DND-41 (cell line): ENCODE measurements at regions not wholly inside any gene's neighbourhood (a gene's known extent, or its start where the extent isn't known, plus 50 kb on each side); places are given as distances from the start of the nearest gene placed in this dataset.

ENCODE experiments used
- ATAC-seq: fragments of 200-7000 bp; cut with Tn5 transposase; 3 replicates; pipeline ENCODE4 v1.9.1; 2021; ENCODE audit warnings: low read depth; ENCODE audit not compliant: insufficient read depth
- DNase-seq: peaks from one replicate; pipeline ENCODE4 v3.0.0-alpha.2; 2020
- H2AFZ ChIP-seq: 2 replicates; pipeline ENCODE4 v1.6.0; 2012; ENCODE audit warnings: low read depth, low read length
- H3K27ac ChIP-seq: 2 replicates; pipeline ENCODE4 v1.5.1; 2012; ENCODE audit warnings: low read length, inconsistent platforms
- H3K27me3 ChIP-seq: fragments of 200-600 bp; sonication (generic); 2 replicates; pipeline ENCODE4 v1.6.0; 2012; ENCODE audit warnings: low read length, mild to moderate bottlenecking, inconsistent platforms; ENCODE audit not compliant: insufficient read depth, poor library complexity
- H3K36me3 ChIP-seq: 2 replicates; pipeline ENCODE4 v1.5.1; 2012; ENCODE audit warnings: low read length, inconsistent platforms; ENCODE audit not compliant: insufficient read depth
- H3K4me1 ChIP-seq: 2 replicates; pipeline ENCODE4 v1.5.1; 2012; ENCODE audit warnings: mild to moderate bottlenecking, low read length; ENCODE audit not compliant: insufficient read depth
- H3K4me2 ChIP-seq: 2 replicates; pipeline ENCODE4 v1.6.0; 2012; ENCODE audit warnings: mild to moderate bottlenecking, moderate library complexity, low read length, inconsistent platforms; ENCODE audit not compliant: insufficient read depth
- H3K4me3 ChIP-seq, 2 experiments: fragments of 200-600 bp in 1 of 2; shearing (Covaris generic) in 1 of 2; 2 replicates each; pipeline ENCODE4 v1.5.1; 2012 to 2016; ENCODE audit warnings: inconsistent platforms in 2 of 2, low read length in 2 of 2, mild to moderate bottlenecking in 2 of 2, low read depth in 1 of 2, moderate library complexity in 1 of 2
- H3K79me2 ChIP-seq: 2 replicates; pipeline ENCODE4 v1.6.0; 2012; ENCODE audit warnings: low read length, inconsistent platforms; ENCODE audit not compliant: insufficient read depth
- H3K9ac ChIP-seq: 2 replicates; pipeline ENCODE4 v1.6.0; 2012; ENCODE audit warnings: low read depth, mild to moderate bottlenecking, inconsistent platforms, low read length, moderate library complexity
- H3K9me3 ChIP-seq: 2 replicates; pipeline ENCODE4 v1.5.1; 2012; ENCODE audit warnings: low read length, moderate library complexity, mild to moderate bottlenecking, inconsistent platforms; ENCODE audit not compliant: insufficient read depth, severe bottlenecking
- H4K20me1 ChIP-seq: 2 replicates; pipeline ENCODE4 v1.6.0; 2012; ENCODE audit warnings: low read length; ENCODE audit not compliant: insufficient read depth
- CTCF ChIP-seq: IDR thresholded peaks from 2 replicates; pipeline ENCODE4 v1.5.1; 2012; ENCODE audit warnings: borderline replicate concordance, low read length, moderate library complexity, mild to moderate bottlenecking; ENCODE audit not compliant: poor library complexity, severe bottlenecking; ENCODE audit errors: extremely low read depth
- EZH2 ChIP-seq: IDR thresholded peaks from 3 replicates; pipeline ENCODE4 v1.6.1; 2012; ENCODE audit warnings: borderline replicate concordance, low read depth, mild to moderate bottlenecking, moderate library complexity, low read length, inconsistent platforms; ENCODE audit not compliant: severe bottlenecking

GRCh38 chr4:146063143-146063542 lies 112.4 kb upstream of the LSM6 start:
- no peaks in the 10 kb centered on the region for H4K20me1 ChIP-seq
- no peak overlapping the region for H2AFZ ChIP-seq
- H3K4me1 ChIP-seq = no peaks in the 10 kb centered on the region
- H3K36me3 ChIP-seq = no peaks in the 10 kb centered on the region
- DNase-seq = no peak
- no peak for ATAC-seq
- no peaks in the 10 kb centered on the region for H3K79me2 ChIP-seq
- no peaks in the 10 kb centered on the region for H3K27me3 ChIP-seq
- H3K27ac ChIP-seq = no peak overlapping the region
- H3K9ac ChIP-seq = no peak overlapping the region
- no peaks in the 10 kb centered on the region for H3K9me3 ChIP-seq
- no peak for TF ChIP-seq CTCF
- TF ChIP-seq EZH2 = no peak
- no peak overlapping the region for H3K4me3 ChIP-seq
- H3K4me2 ChIP-seq = no peak overlapping the region

GRCh38 chr4:146062340-146062739 lies 113.2 kb upstream of the LSM6 start:
- DNase-seq (no peak), ATAC-seq (no peak)
- H3K36me3 ChIP-seq = no peaks in the 10 kb centered on the region
- H3K27me3 ChIP-seq = no peaks in the 10 kb centered on the region
- no peaks in the 10 kb centered on the region for H4K20me1 ChIP-seq
- H3K4me3 ChIP-seq = no peak overlapping the region
- no peak overlapping the region for H3K27ac ChIP-seq
- H2AFZ ChIP-seq = no peak overlapping the region
- no peaks in the 10 kb centered on the region for H3K79me2 ChIP-seq
- no peak overlapping the region for H3K4me2 ChIP-seq
- no peaks in the 10 kb centered on the region for H3K9me3 ChIP-seq
- no peak overlapping the region for H3K9ac ChIP-seq
- no peak for TF ChIP-seq CTCF
- no peak for TF ChIP-seq EZH2
- no peaks in the 10 kb centered on the region for H3K4me1 ChIP-seq

GRCh38 chr4:146061610-146062334 lies 113.7 kb upstream of the LSM6 start:
- Histone ChIP-seq H2AFZ (no peak overlapping the region), H3K27ac (no peak overlapping the region), H3K4me1 (no peaks in the 10 kb centered on the region), H3K4me3 (no peak overlapping the region), H3K27me3 (no peaks in the 10 kb centered on the region), H3K4me2 (no peak overlapping the region), H3K79me2 (no peaks in the 10 kb centered on the region), H3K9ac (no peak overlapping the region), H3K9me3 (no peaks in the 10 kb centered on the region), H4K20me1 (no peaks in the 10 kb centered on the region), H3K36me3 (no peaks in the 10 kb centered on the region)
- TF ChIP-seq CTCF (no peak), EZH2 (no peak)
- ATAC-seq (no peak), DNase-seq (no peak)

DNA sequence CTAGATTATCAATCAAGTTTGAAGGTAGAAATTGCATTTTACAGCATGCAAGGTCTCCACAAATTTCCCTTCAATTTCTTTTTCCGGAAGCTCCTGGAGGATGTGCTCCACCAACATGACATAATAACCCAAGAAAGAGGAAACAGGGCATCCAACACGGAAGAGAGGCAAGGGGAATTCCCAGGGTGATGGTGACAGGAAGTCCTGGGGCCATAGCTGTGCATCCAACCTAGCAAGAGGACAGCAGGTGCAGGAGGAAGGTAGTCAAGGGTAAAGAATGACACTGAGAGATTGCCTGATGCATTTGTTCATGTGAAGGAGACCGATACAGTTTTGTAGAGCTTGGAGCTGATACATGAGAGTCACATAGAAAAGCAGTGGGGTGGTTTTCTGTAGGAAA lies 115.7 kb upstream of the LSM6 start:
- Histone ChIP-seq H3K9ac (no peak overlapping the region), H3K4me3 (no peak overlapping the region), H3K4me2 (no peak overlapping the region), H3K79me2 (no peaks in the 10 kb centered on the region), H3K9me3 (no peaks in the 10 kb centered on the region), H3K36me3 (no peaks in the 10 kb centered on the region), H3K27ac (no peak overlapping the region), H2AFZ (no peak overlapping the region), H3K4me1 (no peaks in the 10 kb centered on the region), H4K20me1 (no peaks in the 10 kb centered on the region), H3K27me3 (no peaks in the 10 kb centered on the region)
- ATAC-seq = no peak
- TF ChIP-seq CTCF = no peak
- no peak for TF ChIP-seq EZH2
- DNase-seq = no peak
